ENCODE measurements at regions not wholly inside any gene's neighbourhood (a gene's known extent, or its start where the extent isn't known, plus 50 kb on each side); places are given as distances from the start of the nearest gene placed in this dataset.

DNA sequence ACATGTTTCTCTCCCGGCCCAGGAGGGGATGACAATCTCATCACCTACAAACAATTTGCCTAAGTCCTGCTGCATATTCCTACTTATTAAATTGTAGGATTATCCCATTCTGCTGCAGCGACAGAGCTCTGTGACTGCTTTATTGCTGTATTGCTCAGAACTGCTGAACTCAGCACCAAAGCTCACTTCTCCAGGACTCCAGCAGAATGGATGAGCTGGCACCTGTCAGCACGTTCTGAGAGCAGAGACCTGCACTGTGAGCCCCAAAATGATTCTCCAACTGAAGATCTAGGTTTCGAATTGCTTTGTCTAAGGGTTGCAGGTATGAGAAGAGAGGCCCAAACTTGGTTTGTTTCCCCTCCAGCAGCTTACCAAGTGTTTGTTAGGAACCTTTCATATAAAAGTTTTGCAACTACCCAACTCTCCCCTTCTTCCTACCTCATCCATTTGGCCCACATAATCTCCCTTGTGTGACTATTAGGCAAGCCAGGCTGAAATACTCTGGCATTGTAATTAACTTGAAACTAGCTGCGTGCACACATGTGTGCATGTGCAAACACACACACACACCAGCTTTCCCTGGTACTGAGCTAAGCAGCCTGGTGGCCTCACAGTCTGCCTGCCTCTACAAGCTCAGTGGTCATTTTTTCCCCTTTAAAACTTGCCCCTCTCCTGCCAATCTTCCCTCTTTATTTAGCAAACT, 161.4 kb upstream of the CAMK1G start:
- no peak for DNase-seq

GRCh38 chr1:209425959-209426358, 157.6 kb upstream of the CAMK1G start:
- DNase-seq = no peak

DNA sequence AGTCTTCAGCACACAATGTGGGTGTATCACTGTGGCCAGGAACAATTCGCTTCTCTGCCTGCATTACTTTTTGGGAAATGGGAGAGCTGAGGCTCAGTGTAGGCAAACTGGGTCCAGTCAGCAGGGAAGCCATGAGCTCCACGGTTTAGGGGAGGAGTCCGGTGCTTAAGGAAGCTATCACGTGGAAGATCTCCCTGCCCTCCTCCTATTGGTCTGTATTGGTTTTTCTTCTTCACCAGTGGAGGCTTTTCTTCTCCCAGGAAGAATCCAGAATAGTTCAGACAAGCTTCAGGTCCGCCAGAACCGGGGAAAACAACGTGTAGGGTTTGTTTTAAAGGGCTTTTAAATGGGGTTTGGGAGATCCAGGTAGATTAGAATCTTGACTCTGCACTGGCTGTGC, 156.2 kb upstream of the CAMK1G start:
- no peak for DNase-seq

DNA sequence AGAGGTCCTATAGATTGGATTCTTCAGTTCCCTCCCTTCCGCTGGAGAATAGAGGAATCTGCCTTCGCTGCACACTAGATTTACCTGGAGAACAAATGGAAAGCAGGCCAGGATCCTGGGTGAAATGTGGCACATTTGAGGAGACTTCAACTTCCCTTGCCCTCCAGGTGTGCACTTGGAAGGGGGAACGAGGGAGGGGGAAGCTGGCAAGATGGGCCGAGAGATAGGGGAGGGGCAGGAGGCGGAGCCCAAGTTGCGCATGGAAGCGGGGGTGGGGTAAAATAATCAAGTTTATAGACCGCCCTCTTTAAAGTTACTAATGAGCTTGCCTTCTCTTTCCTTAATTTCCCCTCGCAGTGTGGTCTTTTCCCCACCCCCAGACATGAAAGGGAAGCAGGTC, 155.7 kb upstream of the CAMK1G start:
- DNase-seq = no peak

- no peak for DNase-seq
Observed at GRCh38 chr1:209428241-209428921, 155.1 kb upstream of the CAMK1G start.

GRCh38 chr1:209429611-209430010, 153.9 kb upstream of the CAMK1G start:
- no peak for DNase-seq

GRCh38 chr1:209430107-209430506, 153.4 kb upstream of the CAMK1G start:
- DNase-seq = no peak

DNA sequence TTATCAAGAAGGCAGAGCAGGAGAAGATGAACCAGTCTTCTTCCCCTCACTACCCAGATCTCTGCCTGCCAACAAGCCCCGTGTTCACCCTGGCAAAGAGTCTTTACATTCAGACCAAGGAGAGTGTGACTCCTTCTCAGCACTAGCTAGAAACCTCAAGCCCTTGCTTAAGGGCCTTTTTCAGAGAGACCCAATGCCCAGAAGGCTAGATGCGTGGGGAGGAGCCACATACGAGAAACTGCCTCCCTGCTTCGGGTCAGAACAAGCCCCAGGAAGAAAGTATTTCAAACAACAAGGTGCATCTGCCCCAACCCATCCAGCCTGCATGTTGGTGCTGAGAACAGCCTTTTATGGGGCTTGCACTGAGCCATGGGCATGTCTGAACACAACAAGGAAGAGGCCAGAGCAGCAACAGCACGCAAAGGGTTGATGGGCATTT, 152.7 kb upstream of the CAMK1G start:
- no peak for DNase-seq

GRCh38 chr1:209431402-209431801, 152.1 kb upstream of the CAMK1G start:
- DNase-seq = no peak

DNA sequence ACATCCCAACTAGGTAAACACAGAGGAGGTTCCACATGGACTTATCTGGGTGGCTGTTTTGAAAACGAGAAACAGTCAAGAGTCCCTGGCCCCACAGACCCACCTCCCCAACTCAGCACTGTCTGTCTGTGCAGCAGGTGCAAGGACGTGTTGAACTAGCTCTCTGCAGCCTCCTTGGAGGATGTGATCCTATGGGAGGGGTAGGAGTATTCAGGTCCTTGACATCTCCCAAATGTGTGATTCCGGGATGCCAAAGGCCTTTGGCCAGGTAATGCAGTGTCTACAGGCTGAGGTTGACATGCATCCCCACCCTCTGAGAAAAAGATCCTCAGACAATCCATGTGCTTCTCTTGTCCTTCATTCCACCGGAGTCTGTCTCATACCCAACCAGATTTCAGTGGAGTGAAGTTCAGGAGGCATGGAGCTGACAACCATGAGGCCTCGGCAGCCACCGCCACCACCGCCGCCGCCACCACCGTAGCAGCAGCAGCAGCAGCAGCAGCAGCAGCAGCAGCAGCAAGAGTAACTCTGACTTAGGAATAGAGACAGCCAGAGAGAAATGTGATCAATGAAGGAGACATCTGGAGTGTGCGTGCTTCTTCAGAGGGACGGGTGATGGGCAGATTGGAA, 151.6 kb upstream of the CAMK1G start:
- DNase-seq = no peak

GRCh38 chr1:209432443-209432825, 151.1 kb upstream of the CAMK1G start:
- DNase-seq = no peak

- no peak for DNase-seq
Observed at GRCh38 chr1:209433649-209434031, 149.9 kb upstream of the CAMK1G start.

GRCh38 chr1:209434066-209434465, 149.4 kb upstream of the CAMK1G start:
- peak in 1 of 2 experiments; percentile 75 for DNase-seq

- no peak for DNase-seq
Observed at GRCh38 chr1:209434631-209435217, 148.8 kb upstream of the CAMK1G start.

DNA sequence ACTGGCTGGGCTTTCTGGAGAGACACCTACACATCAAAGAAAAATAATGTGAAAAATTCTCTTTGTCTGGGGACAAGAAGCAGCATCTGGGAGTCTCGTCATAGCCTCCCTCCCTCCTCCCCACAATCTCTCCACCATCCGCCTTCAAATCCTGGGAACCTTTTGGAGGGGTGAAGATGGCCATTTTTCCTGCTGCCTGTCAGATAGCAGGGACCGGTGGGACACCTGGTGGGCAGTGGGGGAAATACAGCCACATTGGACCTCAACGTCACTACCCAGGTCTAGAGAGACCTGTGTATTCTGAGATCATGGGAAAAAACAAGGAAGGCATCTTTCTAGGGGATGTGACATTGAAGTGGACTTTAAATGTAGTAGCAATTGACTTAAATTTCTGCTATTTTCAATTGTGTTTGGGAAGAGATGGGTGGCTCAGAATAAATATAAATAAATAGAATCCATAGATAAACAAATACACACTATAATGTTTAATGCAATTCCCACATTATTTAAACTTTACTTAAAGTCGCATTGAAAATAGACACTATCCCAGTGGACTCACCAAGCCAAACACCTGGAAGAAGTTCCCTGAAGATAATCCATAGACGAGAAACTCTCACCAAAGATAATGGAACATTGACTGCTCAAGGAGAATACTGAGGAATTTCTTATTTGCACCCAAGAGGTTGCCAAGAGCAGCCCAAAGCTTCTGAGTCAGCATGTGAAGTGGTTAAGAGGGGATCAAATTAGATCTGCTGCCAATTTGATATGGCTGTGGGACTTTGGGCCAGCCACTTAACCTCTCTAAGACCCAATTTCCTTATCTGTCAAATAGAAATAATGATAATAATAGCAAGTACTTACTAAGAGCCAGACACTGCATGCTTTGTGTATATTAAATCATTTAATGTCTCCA, 147.6 kb upstream of the CAMK1G start:
- DNase-seq = peak in 1 of 2 experiments; percentile 15

- DNase-seq = no peak
Observed at GRCh38 chr1:209439828-209440227, 143.7 kb upstream of the CAMK1G start.

GRCh38 chr1:209443361-209443931, 140.1 kb upstream of the CAMK1G start:
- no peak for DNase-seq

- DNase-seq = no peak
Observed at GRCh38 chr1:209443975-209444651, 139.4 kb upstream of the CAMK1G start.

GRCh38 chr1:209444961-209445360, 138.6 kb upstream of the CAMK1G start:
- no peak for DNase-seq

DNA sequence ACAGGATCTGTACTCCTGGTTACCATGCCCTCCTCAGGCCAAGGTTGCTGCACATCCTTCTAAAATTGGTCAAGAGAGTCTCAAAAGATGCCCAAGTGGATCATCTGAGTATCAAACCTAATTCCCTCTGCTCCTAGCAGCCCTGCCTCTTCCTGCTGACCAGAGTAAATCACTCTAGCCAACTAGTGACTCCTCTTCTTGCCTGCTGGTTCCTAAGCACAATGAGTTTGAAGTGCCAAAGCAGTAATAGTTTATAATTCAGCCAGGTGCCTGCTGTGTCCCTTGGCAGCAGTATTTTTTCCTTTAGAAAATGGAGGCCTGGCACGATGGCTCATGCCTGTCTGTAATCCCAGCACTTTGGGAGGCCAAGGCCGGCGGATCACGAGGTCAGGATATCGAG, 137.9 kb upstream of the CAMK1G start:
- peak in 1 of 2 experiments; percentile 11 for DNase-seq

DNA sequence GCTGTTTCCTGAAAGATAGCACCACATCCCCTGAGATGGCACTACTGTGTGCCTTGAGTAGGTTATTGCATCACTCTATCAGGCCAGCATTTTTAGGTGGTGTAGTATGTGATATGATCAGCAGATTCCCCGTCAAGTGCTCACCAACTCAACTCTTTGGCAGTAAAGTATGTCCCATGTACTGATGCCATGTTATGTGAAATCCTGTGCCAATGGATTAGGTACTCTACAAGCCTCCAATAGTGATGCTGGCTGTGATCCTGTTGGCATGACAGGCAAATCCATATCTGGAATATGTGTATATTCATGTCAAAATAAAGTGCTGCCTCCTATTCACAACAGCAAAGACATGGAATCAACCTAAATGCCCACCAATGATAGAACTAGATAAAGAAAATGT, 137.2 kb upstream of the CAMK1G start:
- DNase-seq = no peak
